Body of pancreas (tissue), 4 donors: ENCODE measurements at regions not wholly inside any gene's neighbourhood (a gene's known extent, or its start where the extent isn't known, plus 50 kb on each side); places are given as distances from the start of the nearest gene placed in this dataset.

Experiments
- CTCF ChIP-seq, 7 experiments: fragments of 450-650 bp in 4 of 7; fragments of 200-600 bp in 3 of 7; sonication (generic) in 3 of 7; IDR thresholded peaks; one replicate each; pipeline ENCODE4 v1.5.1; 2016 to 2019; ENCODE audit warnings: antibody characterized with exemption in 7 of 7
- POLR2A ChIP-seq, 3 donors: fragments of 450-650 bp; IDR thresholded peaks; one replicate each; pipeline ENCODE4 v1.6.1; 2016; ENCODE audit warnings: antibody characterized with exemption in 3 of 3, mild to moderate bottlenecking in 2 of 3

- TF ChIP-seq CTCF (IDR thresholded peaks at IDR 0.05) (no peak), POLR2A (IDR thresholded peaks at IDR 0.05) (no peak)
Measured at GRCh38 chr1:239025223-239025622, 361.1 kb upstream of the CHRM3 start.
